Epithelial cell of prostate (primary cell): ENCODE measurements at regions not wholly inside any gene's neighbourhood (a gene's known extent, or its start where the extent isn't known, plus 50 kb on each side); places are given as distances from the start of the nearest gene placed in this dataset.

Experiments
- DNase-seq: peaks from one replicate; pipeline ENCODE4 v3.0.0-alpha.2; 2011; ENCODE audit warnings: low read depth, low spot score
- H3K27ac ChIP-seq: fragments of 450-650 bp; 2 replicates; pipeline ENCODE4 v1.5.1; 2017; ENCODE audit warnings: mild to moderate bottlenecking

- no peak for DNase-seq
- H3K27ac ChIP-seq, result no peak overlapping the region
Observed at GRCh38 chr3:110750201-110750600, 321.4 kb upstream of the NECTIN3 start.

DNA sequence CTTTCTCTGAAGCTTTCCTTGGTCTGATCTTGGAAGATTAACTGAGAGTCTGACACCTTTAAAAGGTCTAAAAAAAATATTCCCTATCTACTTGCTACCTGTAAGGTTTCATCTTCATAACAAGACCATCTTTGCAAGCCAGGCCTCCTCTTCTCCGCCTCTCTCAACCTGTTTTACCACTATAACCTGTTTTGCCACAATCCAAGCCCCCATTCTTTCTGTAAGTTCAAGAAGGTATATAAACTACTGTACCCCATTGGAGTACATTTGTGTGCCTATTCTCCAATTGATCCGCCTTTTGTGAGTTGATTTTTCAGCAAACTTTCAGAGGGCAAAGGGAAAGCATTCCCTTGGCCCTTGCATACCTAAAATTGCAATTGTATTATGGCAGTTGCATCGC is 319.3 kb upstream of the NECTIN3 start:
- H3K27ac ChIP-seq, result no peak overlapping the region
- DNase-seq, result no peak

- no peak for DNase-seq
Observed at GRCh38 chr3:110753516-110753915, 318.1 kb upstream of the NECTIN3 start.

DNA sequence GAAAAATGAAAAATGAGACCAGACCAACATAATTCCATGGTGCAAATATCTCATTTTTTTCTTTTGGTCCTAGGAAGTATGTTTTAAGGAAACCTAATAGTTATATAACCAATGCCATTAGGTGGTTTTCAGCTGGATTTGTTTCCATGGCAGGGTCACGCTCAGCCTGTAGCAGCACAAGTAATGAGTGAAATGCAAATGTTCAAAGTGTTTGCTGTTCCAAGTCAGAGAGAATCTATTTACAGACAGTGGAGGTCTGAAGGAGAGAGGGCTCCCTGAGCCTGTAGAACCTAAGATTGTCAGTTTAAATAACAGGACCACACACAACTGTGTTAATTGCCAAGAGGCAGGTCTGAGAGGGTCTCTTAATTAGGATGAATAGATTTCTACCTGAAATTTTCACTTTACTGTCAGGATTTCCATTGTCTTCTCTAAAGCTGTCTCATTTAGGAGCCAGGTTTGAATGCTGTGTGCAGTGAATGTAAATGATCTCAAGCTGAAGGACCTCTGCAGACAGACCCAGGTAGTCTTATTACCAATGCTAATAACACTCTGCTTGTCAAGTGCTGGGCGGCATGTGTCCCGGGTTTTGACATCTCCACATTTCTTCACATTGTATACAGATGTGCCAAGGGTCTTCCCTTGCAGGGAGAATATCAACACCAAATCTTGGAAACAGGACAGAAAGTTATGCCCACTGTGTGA is 317.3 kb upstream of the NECTIN3 start:
- H3K27ac ChIP-seq, result no peak overlapping the region
- DNase-seq, result no peak

More at GRCh38 chr3:110753516-110753915, 318.1 kb upstream of the NECTIN3 start:
- H3K27ac ChIP-seq, result no peak overlapping the region

DNA sequence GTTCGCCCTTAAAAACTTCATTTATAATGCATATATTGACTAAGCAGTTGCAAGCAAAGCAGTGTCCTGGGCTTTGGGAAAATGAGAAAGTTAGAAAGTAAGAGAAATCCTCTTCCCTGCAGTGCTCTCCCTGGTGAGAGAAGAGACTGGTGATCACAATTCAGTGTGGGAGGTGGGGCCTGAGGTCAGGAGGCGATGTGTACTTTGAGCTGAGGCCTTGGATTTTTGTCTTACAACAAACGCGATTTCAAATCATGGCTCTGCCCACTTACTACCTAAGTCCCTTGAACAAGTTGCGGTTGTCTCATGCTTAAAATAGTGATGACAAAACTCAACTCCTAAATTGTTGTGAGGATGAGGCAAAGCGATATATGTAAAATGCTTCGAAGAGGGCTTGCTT is 316.3 kb upstream of the NECTIN3 start:
- no peak overlapping the region for H3K27ac ChIP-seq
- DNase-seq, result no peak

GRCh38 chr3:110756705-110757104 is 314.9 kb upstream of the NECTIN3 start:
- DNase-seq, result no peak
- no peak overlapping the region for H3K27ac ChIP-seq

GRCh38 chr3:110758208-110758607 is 313.4 kb upstream of the NECTIN3 start:
- H3K27ac ChIP-seq, result no peak overlapping the region
- DNase-seq, result no peak

GRCh38 chr3:110767156-110767555 is 304.5 kb upstream of the NECTIN3 start:
- DNase-seq, result no peak

GRCh38 chr3:110767838-110768237 is 303.8 kb upstream of the NECTIN3 start:
- DNase-seq, result no peak
- no peak overlapping the region for H3K27ac ChIP-seq

More at GRCh38 chr3:110767156-110767555, 304.5 kb upstream of the NECTIN3 start:
- no peak overlapping the region for H3K27ac ChIP-seq

- DNase-seq, result no peak
- H3K27ac ChIP-seq, result no peak overlapping the region
Observed at GRCh38 chr3:110773413-110773954, 298.1 kb upstream of the NECTIN3 start.

- no peak overlapping the region for H3K27ac ChIP-seq
- DNase-seq, result no peak
Observed at GRCh38 chr3:110774496-110775265, 296.9 kb upstream of the NECTIN3 start.

DNA sequence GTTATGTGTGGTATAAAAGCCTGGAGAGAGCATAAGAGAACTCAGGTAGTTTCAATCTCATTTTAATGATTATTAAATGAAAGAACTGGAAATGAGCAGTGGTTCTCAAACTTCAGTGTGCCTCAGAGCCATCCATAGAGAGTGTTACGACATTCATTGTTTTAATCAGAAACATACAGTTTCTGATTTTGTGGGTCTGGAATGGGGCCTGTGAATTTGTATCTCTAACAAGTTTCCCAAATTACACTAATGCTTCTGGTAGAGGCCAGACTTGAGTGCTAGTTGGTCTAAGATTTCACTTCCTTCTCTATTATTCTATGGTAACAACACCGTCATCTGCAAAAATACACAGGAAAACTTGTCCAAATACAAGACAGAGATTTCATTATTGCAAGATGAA is 292.0 kb upstream of the NECTIN3 start:
- H3K27ac ChIP-seq, result no peak overlapping the region
- DNase-seq, result no peak

DNA sequence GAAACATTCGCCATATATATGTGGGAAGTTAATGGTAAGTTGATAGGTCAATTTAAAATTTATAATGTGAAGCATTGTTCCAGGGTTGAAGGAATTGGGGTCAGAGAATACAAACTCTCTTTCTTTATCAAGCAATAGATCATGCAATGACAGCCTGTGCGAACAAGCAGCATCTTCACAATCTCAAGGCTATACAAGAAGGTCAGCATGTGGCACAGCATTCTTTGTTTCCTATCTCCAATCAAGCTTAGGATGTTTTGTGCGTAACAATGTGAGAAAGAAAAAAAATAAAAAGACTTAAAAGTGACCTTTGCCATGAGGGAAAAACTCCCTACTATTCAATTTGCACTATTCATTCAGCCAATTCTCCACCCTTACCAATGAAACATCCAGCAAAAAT is 288.1 kb upstream of the NECTIN3 start:
- H3K27ac ChIP-seq, result no peak overlapping the region
- no peak for DNase-seq

GRCh38 chr3:110788794-110789193 is 282.8 kb upstream of the NECTIN3 start:
- DNase-seq, result no peak
- H3K27ac ChIP-seq, result no peak overlapping the region

- no peak for DNase-seq
- no peak overlapping the region for H3K27ac ChIP-seq
Observed at GRCh38 chr3:110789315-110789714, 282.3 kb upstream of the NECTIN3 start.

DNA sequence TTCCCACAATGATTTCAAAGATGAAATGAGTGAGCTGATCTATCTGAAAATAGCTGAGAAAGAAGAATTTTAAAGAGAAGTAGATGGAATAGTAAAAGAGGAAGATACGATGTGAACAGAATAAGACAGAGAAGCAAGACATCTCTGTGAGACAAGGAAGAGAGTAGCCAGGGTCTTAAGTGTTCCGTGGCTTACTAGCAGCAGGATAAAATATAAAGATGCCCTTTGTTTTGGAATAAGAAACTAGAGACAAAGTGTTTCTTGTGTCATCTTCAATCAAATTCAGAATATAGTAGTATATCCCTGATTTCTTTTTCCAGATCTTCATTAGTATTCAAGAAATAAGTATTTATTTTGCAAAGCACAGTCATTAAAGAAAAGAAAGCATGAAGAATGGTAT is 281.0 kb upstream of the NECTIN3 start:
- no peak for DNase-seq
- no peak overlapping the region for H3K27ac ChIP-seq

- H3K27ac ChIP-seq, result no peak overlapping the region
- no peak for DNase-seq
Observed at GRCh38 chr3:110791995-110792686, 279.5 kb upstream of the NECTIN3 start.

- no peak for DNase-seq
- no peak overlapping the region for H3K27ac ChIP-seq
Observed at GRCh38 chr3:110793611-110794010, 278.0 kb upstream of the NECTIN3 start.

GRCh38 chr3:110795163-110795562 is 276.5 kb upstream of the NECTIN3 start:
- no peak overlapping the region for H3K27ac ChIP-seq
- no peak for DNase-seq

DNA sequence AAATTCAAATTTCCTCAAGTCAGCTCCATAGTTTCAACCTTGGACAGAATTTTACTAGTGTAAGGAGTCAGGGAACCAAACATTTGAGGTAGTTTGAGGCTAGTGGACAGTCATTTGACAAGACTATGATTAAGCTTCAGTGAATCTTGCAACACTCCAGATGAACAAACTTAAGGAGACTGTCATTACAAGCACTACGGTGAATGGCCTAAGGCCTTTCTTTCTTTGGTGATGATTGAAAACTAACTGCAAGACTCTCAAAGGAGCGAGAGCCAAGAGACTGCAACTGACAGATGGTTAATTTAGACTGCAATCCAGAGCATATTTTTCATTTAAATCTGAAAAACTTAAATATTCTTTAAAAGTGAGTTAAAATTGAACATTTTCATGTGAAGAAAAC is 272.3 kb upstream of the NECTIN3 start:
- DNase-seq, result peak; percentile 20
- H3K27ac ChIP-seq, result no peak overlapping the region

GRCh38 chr3:110804856-110805255 is 266.8 kb upstream of the NECTIN3 start:
- no peak for DNase-seq
- no peak overlapping the region for H3K27ac ChIP-seq
